Putamen (tissue), 1 donor: ENCODE measurements at regions not wholly inside any gene's neighbourhood (a gene's known extent, or its start where the extent isn't known, plus 50 kb on each side); places are given as distances from the start of the nearest gene placed in this dataset.
"Not testable (repeated sequence)": the region's sequence is repeated elsewhere in the genome, so short reads cannot be mapped to it uniquely, and the experiment has no call there.

Source experiments
- DNase-seq: peaks from one replicate; pipeline ENCODE4 v3.0.0-alpha.2; 2016; ENCODE audit warnings: low spot score

DNA sequence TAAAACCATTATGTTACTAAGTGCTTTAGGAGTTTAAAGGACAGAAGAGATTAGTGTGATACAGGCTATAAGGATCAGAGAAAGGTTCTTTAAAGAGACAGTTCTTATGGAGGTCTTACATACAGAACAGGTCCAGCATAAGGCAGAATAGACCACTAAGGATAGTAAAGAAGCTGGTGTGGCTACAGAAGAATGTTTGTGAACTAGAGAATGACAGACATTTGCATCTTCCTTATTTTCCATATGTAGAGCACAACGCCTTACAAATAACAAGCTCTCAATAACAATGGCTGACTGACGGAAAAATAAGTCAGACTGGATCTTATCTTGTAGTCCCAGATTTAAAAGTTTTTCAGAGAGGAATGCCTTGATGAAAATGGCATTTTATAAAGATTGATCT, 95.6 kb upstream of the NOTCH2NLA start:
- not testable (repeated sequence) for DNase-seq

DNA sequence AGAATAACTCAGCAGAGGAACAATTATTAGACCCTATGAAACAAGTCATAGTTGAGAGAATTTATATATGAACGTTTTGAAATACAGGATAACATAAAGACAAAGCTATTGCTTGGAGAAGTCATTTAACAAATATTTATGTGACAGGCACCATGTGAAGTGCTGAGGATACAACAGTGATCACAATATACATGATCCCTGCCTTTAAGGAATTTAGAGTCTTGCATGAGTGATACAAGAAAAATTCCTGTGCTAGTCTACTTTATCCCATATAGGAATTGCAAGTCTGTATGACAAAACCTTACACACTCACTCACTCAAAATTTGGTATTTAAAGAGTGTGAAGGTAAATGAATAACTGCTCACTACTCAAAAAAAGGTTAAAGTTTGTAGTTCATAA, 94.5 kb upstream of the NOTCH2NLA start:
- DNase-seq, result not testable (repeated sequence)

- not testable (repeated sequence) for DNase-seq
These were observed 94.1 kb upstream of the NOTCH2NLA start for GRCh38 chr1:146322893-146323292.

DNA sequence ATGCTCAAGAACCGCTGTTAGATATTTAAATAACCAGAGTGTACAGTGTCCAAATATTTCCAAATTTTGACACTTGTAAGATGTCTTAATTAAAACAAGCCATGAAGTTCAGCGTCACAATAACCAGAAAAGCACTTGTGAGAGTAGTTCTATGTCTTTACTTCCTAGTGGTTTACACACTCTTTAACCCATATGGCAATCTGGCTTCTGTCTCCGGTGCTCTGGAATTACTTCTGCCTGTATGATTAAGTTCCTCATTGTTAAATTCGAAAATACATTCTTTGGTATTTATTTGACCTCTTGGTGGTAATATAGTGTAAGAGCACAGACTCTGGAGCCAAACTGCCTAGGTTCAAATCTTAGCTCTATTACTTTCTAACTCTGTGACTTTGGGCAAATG, 89.9 kb upstream of the NOTCH2NLA start:
- DNase-seq, result not testable (repeated sequence)

- not testable (repeated sequence) for DNase-seq
These were observed 89.0 kb upstream of the NOTCH2NLA start for GRCh38 chr1:146317785-146318184.

- DNase-seq, result not testable (repeated sequence)
These were observed 85.8 kb upstream of the NOTCH2NLA start for GRCh38 chr1:146314449-146315246.

DNA sequence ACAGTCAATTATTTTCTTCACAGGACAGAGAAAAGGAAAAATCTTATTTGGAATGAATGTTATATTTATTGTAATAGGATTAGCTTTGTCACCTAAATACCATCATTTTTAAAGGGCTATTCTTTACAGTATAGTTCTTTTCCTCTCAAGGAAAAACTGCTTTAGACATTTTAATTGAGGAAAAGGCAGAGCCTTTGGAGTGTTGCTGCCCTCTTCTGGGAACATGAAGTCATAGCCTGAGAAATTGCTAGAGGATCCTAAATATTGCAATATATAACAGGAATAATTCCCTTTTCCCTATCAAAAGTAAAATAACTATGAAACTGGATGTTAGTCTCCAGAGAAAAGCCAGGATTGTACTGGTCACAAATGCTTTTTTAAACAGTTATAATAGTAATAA, 81.8 kb upstream of the NOTCH2NLA start:
- DNase-seq, result not testable (repeated sequence)

DNA sequence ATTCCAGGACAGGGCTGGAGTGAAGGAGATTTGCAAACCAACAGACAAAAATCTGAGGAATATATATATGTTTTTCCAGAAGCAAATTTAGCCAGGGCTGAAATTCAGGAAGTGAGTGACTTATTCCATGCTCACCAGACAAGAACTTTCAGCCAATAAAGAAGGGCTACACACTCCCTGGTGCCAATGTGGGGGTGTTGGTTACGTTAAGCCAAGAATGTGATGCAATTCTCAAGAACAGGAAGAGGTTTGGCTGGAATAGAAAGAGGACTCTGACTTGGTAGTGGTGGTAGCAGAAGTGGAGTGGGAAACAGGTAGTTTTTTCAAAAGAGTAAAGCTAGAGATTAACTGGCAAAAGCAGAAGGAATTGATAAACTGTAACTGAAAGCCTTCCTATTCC, 80.6 kb upstream of the NOTCH2NLA start:
- not testable (repeated sequence) for DNase-seq

GRCh38 chr1:146308892-146309291, 80.1 kb upstream of the NOTCH2NLA start:
- DNase-seq, result not testable (repeated sequence)

GRCh38 chr1:146308152-146308551, 79.3 kb upstream of the NOTCH2NLA start:
- not testable (repeated sequence) for DNase-seq

GRCh38 chr1:146307632-146308031, 78.8 kb upstream of the NOTCH2NLA start:
- not testable (repeated sequence) for DNase-seq

DNA sequence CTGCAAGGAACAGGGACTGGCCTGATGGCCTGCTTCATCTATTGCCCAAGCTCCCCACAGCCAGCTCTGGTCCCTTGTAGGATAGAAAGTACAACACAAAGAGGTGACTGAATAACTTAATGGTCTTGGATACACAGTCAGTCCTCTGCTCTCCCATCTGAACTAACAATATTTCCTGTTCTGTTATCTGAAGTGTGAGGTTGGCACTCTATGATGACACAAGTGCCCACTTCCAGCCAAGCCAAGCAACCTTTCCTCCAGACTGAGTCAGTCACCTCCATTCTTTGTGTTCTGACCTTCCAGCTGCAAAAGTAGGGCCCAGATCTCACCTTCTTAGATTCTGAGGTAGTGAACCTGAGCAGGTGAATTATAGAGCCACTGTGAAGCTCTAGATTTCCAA, 77.8 kb upstream of the NOTCH2NLA start:
- not testable (repeated sequence) for DNase-seq

- not testable (repeated sequence) for DNase-seq
These were observed 76.6 kb upstream of the NOTCH2NLA start for GRCh38 chr1:146305442-146305841.

DNA sequence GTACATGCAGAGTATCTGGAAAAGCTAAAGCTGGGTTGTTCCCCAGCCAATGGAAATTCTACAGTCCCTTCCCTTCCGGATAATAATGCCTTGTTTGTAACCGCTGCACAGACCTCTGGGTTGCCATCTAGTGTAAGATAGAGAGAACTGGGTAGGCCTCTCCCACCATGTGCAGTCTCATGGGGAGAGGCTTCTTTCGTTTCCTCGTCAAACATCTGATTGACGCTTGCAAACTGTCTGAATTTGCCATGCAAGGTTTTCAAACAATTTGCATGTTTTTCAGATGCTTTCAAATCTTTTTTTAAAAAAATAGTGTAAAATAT, 69.7 kb upstream of the NOTCH2NLA start:
- DNase-seq, result not testable (repeated sequence)

DNA sequence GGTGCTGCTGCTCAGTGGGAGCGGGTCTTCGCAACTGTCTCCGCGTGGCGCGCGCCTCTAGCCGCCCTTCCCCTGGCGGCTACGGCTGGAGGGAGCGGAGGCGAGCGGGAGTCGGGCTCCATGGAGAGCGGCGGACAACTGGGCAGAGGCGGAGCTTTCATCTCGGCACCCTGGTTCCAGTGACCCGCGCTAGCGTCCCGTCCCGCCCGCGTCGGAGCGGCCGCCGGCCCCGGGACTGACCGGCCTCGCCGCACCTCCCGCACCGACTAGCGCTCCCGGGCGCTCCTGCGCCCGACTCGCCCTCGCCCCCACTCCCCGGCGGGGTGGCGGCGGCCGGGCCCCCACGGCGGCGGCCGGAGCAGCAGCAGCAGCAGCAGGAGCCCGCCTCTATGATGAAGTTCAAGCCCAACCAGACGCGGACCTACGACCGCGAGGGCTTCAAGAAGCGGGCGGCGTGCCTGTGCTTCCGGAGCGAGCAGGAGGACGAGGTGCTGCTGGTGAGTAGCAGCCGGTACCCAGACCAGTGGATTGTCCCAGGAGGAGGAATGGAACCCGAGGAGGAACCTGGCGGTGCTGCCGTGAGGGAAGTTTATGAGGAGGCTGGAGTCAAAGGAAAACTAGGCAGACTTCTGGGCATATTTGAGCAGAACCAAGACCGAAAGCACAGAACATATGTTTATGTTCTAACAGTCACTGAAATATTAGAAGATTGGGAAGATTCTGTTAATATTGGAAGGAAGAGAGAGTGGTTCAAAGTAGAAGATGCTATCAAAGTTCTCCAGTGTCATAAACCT, 69.2 kb upstream of the NOTCH2NLA start:
- not testable (repeated sequence) for DNase-seq

DNA sequence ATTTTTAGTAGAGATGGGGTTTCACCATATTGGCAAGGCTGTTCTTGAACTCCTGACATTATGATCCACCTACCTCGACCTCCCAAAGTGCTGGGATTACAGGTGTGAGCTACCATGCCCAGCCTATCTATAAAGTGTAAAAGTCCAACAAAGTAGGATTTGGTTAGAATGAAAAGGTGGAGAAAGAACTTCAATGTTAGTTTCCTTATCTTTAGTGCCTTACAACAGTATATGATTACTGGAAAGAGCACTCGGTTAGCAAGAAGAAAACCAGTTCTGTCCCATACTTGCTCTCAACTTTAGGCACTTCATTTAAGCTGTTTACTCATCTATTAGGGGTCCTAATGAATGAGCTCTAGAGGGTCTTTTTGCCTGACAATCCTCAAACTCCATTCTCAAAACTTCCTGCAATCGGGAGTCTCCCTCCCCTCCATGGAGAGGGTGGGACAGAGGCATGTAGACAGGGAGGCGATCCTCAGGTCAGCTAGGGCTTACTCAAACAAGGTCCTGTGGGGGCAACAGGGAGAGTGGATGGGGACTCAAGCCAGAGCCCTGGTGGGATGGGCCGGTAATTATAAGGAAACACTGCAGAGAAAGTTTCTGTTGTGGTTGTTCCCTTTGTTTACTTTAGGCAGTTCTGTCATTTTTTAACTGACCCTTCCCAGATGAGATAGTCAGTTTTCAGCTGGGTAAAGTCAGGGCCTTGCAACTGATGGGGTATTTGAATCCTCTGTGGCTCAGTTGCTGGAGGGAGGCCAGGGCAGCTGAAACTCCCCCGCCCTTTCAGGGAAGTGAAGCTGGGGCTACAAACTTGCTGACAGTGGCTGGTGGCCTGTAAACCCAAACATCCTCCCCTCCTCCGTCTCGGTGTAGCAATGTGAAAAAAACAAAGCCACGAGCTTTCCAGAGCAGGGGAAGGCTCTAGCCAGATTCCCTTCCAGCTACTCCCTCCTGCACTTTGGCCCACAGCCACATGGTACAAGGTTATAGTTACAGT, 64.4 kb upstream of the NOTCH2NLA start:
- not testable (repeated sequence) for DNase-seq

- not testable (repeated sequence) for DNase-seq
These were observed 63.6 kb upstream of the NOTCH2NLA start for GRCh38 chr1:146292424-146292823.

DNA sequence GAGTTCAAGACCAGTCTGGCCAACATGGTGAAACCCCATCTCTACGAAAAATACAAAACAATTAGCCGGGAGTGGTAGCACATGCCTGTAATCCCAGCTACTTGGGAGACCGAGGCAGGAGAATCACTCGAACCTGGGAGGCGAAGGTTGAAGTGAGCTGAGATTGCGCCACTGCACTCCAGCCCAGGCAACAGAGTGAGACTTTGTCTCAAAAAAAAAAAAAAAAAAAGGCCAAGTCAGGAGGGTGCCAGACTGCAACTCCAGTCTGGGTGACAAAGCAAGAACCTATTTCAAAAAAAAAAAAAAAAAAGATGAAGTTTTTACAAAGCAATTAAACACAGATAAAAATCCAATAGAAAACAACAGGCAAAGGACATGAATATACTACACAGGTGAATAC, 59.1 kb upstream of the NOTCH2NLA start:
- DNase-seq, result not testable (repeated sequence)

DNA sequence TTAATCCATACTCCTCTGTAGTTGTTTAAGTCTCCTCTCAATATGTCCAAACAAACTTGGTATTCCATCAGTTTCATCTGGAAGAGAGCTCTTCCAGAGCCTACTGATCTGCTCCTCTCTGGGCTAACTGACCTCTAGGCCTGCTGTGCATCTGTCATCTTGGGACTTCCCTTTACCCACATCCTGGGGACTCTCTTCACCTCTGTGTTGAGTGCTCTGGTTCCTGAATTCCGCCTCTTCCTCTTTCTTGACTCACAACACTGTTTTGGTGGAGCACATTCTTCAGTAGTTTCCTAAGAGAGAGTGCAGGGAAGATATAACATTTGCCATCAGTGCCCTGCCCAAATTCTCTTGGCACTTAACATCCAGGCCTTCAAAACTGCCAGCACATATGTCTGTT, 55.9 kb upstream of the NOTCH2NLA start:
- DNase-seq, result not testable (repeated sequence)

DNA sequence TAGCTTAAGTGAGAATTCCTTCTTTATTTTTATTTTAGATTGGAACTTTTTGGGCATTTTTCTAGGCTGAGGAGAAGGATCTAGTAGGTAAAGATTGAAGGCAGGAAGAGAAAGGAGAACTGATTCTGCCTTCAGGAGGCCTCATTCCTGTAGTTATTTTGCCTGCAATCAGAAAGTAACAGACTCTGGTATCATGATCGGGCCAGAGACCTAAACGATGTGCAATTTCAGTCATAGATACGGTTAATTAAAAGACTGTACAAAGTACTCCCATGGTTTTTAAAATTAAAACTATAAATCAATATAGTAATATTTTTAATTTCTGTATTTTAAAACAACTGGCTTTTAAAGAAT, 54.7 kb upstream of the NOTCH2NLA start:
- DNase-seq, result not testable (repeated sequence)

GRCh38 chr1:146282807-146283526, 54.1 kb upstream of the NOTCH2NLA start:
- not testable (repeated sequence) for DNase-seq
